ENCODE measurements at regions not wholly inside any gene's neighbourhood (a gene's known extent, or its start where the extent isn't known, plus 50 kb on each side); places are given as distances from the start of the nearest gene placed in this dataset.
"Not testable (repeated sequence)": the region's sequence is repeated elsewhere in the genome, so short reads cannot be mapped to it uniquely, and the experiment has no call there.

GRCh38 chr6:81326881-81327561, 425.5 kb downstream of the TENT5A start:
- DNase-seq = no peak

GRCh38 chr6:81309811-81310210, 442.7 kb downstream of the TENT5A start:
- no peak for DNase-seq

- DNase-seq = no peak
These were observed 443.8 kb downstream of the TENT5A start for GRCh38 chr6:81308577-81309279.

GRCh38 chr6:81307651-81308214, 444.7 kb downstream of the TENT5A start:
- no peak for DNase-seq

GRCh38 chr6:81304466-81304865, 448.0 kb downstream of the TENT5A start:
- DNase-seq = no peak

GRCh38 chr6:81300961-81301360, 451.5 kb downstream of the TENT5A start:
- no peak for DNase-seq

GRCh38 chr6:81298751-81299150, 453.7 kb downstream of the TENT5A start:
- DNase-seq = no peak

GRCh38 chr6:81295310-81295709, 457.2 kb downstream of the TENT5A start:
- DNase-seq = no peak

GRCh38 chr6:81293896-81294295, 458.6 kb downstream of the TENT5A start:
- DNase-seq = no peak

- DNase-seq = no peak
These were observed 463.3 kb downstream of the TENT5A start for GRCh38 chr6:81289229-81289628.

- DNase-seq = no peak
These were observed 487.4 kb downstream of the TENT5A start for GRCh38 chr6:81265106-81265505.

- no peak for DNase-seq
These were observed 488.8 kb downstream of the TENT5A start for GRCh38 chr6:81263531-81264168.

- DNase-seq = no peak
These were observed 489.8 kb downstream of the TENT5A start for GRCh38 chr6:81262656-81263055.

GRCh38 chr6:81256223-81256622, 496.3 kb downstream of the TENT5A start:
- not testable (repeated sequence) for DNase-seq

- no peak for DNase-seq
These were observed 498.7 kb downstream of the TENT5A start for GRCh38 chr6:81253821-81254220.

GRCh38 chr6:81252231-81252630, 500.2 kb downstream of the TENT5A start:
- no peak for DNase-seq

- DNase-seq = no peak
These were observed 506.3 kb downstream of the TENT5A start for GRCh38 chr6:81246200-81246599.

- no peak for DNase-seq
These were observed 509.9 kb downstream of the TENT5A start for GRCh38 chr6:81242624-81243023.

GRCh38 chr6:81241126-81242041, 511.1 kb downstream of the TENT5A start:
- DNase-seq = peak; percentile 1 to 30

- DNase-seq = no peak
These were observed 514.1 kb downstream of the TENT5A start for GRCh38 chr6:81238390-81238789.

- DNase-seq = no peak
These were observed 515.3 kb downstream of the TENT5A start for GRCh38 chr6:81237226-81237625.

GRCh38 chr6:81235512-81235911, 517.0 kb downstream of the TENT5A start:
- no peak for DNase-seq

GRCh38 chr6:81233990-81234389, 518.5 kb downstream of the TENT5A start:
- DNase-seq = no peak
